IMR-90 (cell line): ENCODE measurements at regions not wholly inside any gene's neighbourhood (a gene's known extent, or its start where the extent isn't known, plus 50 kb on each side); places are given as distances from the start of the nearest gene placed in this dataset.

Experiments used
- ATAC-seq: fragments of 200-7000 bp; cut with Tn5 transposase; 2 replicates; pipeline ENCODE4 v1.9.1; 2020; ENCODE audit warnings: low read depth, mild to moderate bottlenecking, moderate library complexity
- BruUV-seq: library from RNA; stranded (reverse); fragments of 400-500 nt; replicated peaks from 2 replicates; lab custom pipeline; 2021; lab: Mats Ljungman, UMichigan
- CTCF ChIA-PET: fragments of 300-600 bp; formaldehyde crosslinking; extraction: SDS; loops from one replicate; lab custom pipeline; 2021; ENCODE audit warnings: antibody characterized with exemption; lab: Yijun Ruan, JAX
- POLR2A ChIA-PET: fragments of 300-600 bp; sonication (Branson Sonifier 250); formaldehyde crosslinking; loops from one replicate; lab custom pipeline; 2022; ENCODE audit warnings: antibody characterized with exemption; ENCODE audit not compliant: unreplicated experiment; lab: Charles Lee
- DNase-seq: peaks from one replicate; pipeline ENCODE4 v3.0.0; 2013
- H2AFZ ChIP-seq: replicated peaks from 2 replicates; pipeline ENCODE3; 2013; ENCODE audit warnings: low read length, mild to moderate bottlenecking; ENCODE audit not compliant: poor library complexity
- H2AK5ac ChIP-seq: 2 replicates; pipeline ENCODE4 v1.6.1; 2013; ENCODE audit warnings: low read depth, low read length, inconsistent platforms
- H2AK9ac ChIP-seq: replicated peaks from 2 replicates; pipeline ENCODE3; 2013; ENCODE audit warnings: mild to moderate bottlenecking, low read depth, low read length, moderate library complexity; ENCODE audit not compliant: poor library complexity
- H2BK120ac ChIP-seq: 2 replicates; pipeline ENCODE4 v1.6.1; 2013; ENCODE audit warnings: low read depth, low read length, inconsistent platforms
- H2BK15ac ChIP-seq: 3 replicates; pipeline ENCODE4 v1.6.1; 2013; ENCODE audit warnings: low read depth, low read length, inconsistent platforms
- H2BK20ac ChIP-seq: 2 replicates; pipeline ENCODE4 v1.6.1; 2013; ENCODE audit warnings: low read depth, mild to moderate bottlenecking, inconsistent platforms, low read length, moderate library complexity
- H2BK5ac ChIP-seq: 2 replicates; pipeline ENCODE4 v1.6.1; 2013; ENCODE audit warnings: mild to moderate bottlenecking, low read depth, low read length, inconsistent platforms; ENCODE audit not compliant: poor library complexity, severe bottlenecking
- H3K14ac ChIP-seq: replicated peaks from 2 replicates; pipeline ENCODE4 v1.6.1; 2013; ENCODE audit warnings: low read depth, low read length, inconsistent platforms
- H3K18ac ChIP-seq: 2 replicates; pipeline ENCODE4 v1.6.1; 2013; ENCODE audit warnings: low read depth, low read length, control low read depth
- H3K23ac ChIP-seq: 2 replicates; pipeline ENCODE4 v1.6.1; 2013; ENCODE audit warnings: low read depth, low read length, inconsistent platforms
- H3K27ac ChIP-seq: 2 replicates; pipeline ENCODE4 v1.5.1; 2013; ENCODE audit warnings: mild to moderate bottlenecking, control low read depth, low read length; ENCODE audit not compliant: insufficient read depth
- H3K27me3 ChIP-seq: 2 replicates; pipeline ENCODE4 v1.6.1; 2013; ENCODE audit warnings: low read length; ENCODE audit not compliant: control insufficient read depth, insufficient read depth
- H3K36me3 ChIP-seq: 2 replicates; pipeline ENCODE4 v1.6.1; 2013; ENCODE audit warnings: low read length, mixed read lengths; ENCODE audit not compliant: control insufficient read depth, insufficient read depth
- H3K4ac ChIP-seq: 2 replicates; pipeline ENCODE4 v1.6.1; 2013; ENCODE audit warnings: low read depth, low read length, inconsistent platforms
- H3K4me1 ChIP-seq: 2 replicates; pipeline ENCODE4 v1.6.1; 2013; ENCODE audit warnings: low read length, mixed read lengths; ENCODE audit not compliant: control insufficient read depth, insufficient read depth
- H3K4me2 ChIP-seq: 2 replicates; pipeline ENCODE4 v1.6.1; 2013; ENCODE audit warnings: low read depth, mild to moderate bottlenecking, control low read depth, low read length, moderate library complexity
- H3K4me3 ChIP-seq: 2 replicates; pipeline ENCODE4 v1.5.1; 2013; ENCODE audit warnings: low read depth, mild to moderate bottlenecking, control low read depth, low read length, moderate library complexity; ENCODE audit not compliant: insufficient read depth
- H3K56ac ChIP-seq: 2 replicates; pipeline ENCODE4 v1.6.1; 2013; ENCODE audit warnings: low read length, inconsistent platforms; ENCODE audit not compliant: insufficient read depth; ENCODE audit errors: extremely low read depth
- H3K79me1 ChIP-seq, 2 experiments: 2 replicates each; pipeline ENCODE4 v1.6.1; 2013; ENCODE audit warnings: low read length in 2 of 2, inconsistent platforms in 1 of 2, low read depth in 1 of 2
- H3K9ac ChIP-seq: 2 replicates; pipeline ENCODE4 v1.6.1; 2013; ENCODE audit warnings: low read depth, low read length, control low read depth
- H3K9me1 ChIP-seq: 2 replicates; pipeline ENCODE4 v1.6.1; 2013; ENCODE audit warnings: low read length, inconsistent platforms; ENCODE audit not compliant: insufficient read depth
- H3K9me3 ChIP-seq: 2 replicates; pipeline ENCODE4 v1.6.1; 2013; ENCODE audit warnings: low read length; ENCODE audit not compliant: control insufficient read depth, insufficient read depth
- H4K20me1 ChIP-seq: 2 replicates; pipeline ENCODE4 v1.6.1; 2013; ENCODE audit warnings: low read length, inconsistent platforms; ENCODE audit not compliant: insufficient read depth
- H4K5ac ChIP-seq: 2 replicates; pipeline ENCODE4 v1.6.1; 2013; ENCODE audit warnings: mild to moderate bottlenecking, low read depth, low read length, control low read depth
- H4K8ac ChIP-seq, 2 experiments: 2 replicates each; pipeline ENCODE4 v1.6.1; 2013; ENCODE audit warnings: low read depth in 2 of 2, low read length in 2 of 2, control low read depth in 1 of 2, inconsistent platforms in 1 of 2
- H4K91ac ChIP-seq: 2 replicates; pipeline ENCODE4 v1.6.1; 2013; ENCODE audit warnings: low read depth, low read length, inconsistent platforms; ENCODE audit not compliant: insufficient read depth
- CEBPB ChIP-seq: IDR thresholded peaks from 2 replicates; pipeline ENCODE4 v1.6.1; 2012; ENCODE audit warnings: low read depth, low read length, improper control_type of control experiment
- CHD1 ChIP-seq: IDR thresholded peaks from 2 replicates; pipeline ENCODE4 v1.6.1; 2012; ENCODE audit warnings: low read depth, low read length, improper control_type of control experiment
- MAZ ChIP-seq: IDR thresholded peaks from 2 replicates; pipeline ENCODE4 v1.6.1; 2012; ENCODE audit warnings: low read depth, mild to moderate bottlenecking, low read length, improper control_type of control experiment, moderate library complexity, borderline replicate concordance
- NFE2L2 ChIP-seq: fragments of 150-350 bp; IDR thresholded peaks from 2 replicates; pipeline ENCODE4 v1.6.1; 2016; ENCODE audit warnings: low read depth, mild to moderate bottlenecking, low read length
- POLR2A ChIP-seq: IDR thresholded peaks from 2 replicates; pipeline ENCODE4 v1.6.1; 2012; ENCODE audit warnings: mild to moderate bottlenecking, low read depth, low read length
- RFX5 ChIP-seq: IDR thresholded peaks from 2 replicates; pipeline ENCODE4 v1.8.0; 2012; ENCODE audit warnings: low read depth, mild to moderate bottlenecking, low read length, moderate library complexity
- USF2 ChIP-seq: fragments of 150-350 bp; IDR thresholded peaks from 2 replicates; pipeline ENCODE4 v1.6.1; 2017; ENCODE audit warnings: mild to moderate bottlenecking, antibody characterized with exemption, low read length, low read depth
- WGBS, 2 experiments: methylation state at CpG; one replicate each; pipeline versions ENCODE4 v1.1.5 to v1.1.7; 2013; ENCODE audit warnings: missing lambda C conversion rate in 2 of 2; ENCODE audit not compliant: insufficient read length in 1 of 2; ENCODE audit errors: extremely low coverage in 2 of 2; 5-methylcytosine and 5-hydroxymethylcytosine counted together
- dilution Hi-C: fragments of 300-500 bp; cut with HindIII; formaldehyde crosslinking; loops from one replicate; pipeline ENCODE4 v1.14.3; 2018; ENCODE audit warnings: low sequenced_read_pairs; ENCODE audit not compliant: unreplicated experiment
- in situ Hi-C: fragments of 300-500 bp; cut with MboI; formaldehyde crosslinking; loops from 3 replicates; pipeline ENCODE4 v1.14.3; 2019; ENCODE audit warnings: low sequenced_read_pairs, inconsistent platforms, mixed read lengths
- intact Hi-C: fragments of 100-400 bp; cut with micrococcal nuclease; formaldehyde crosslinking; loops from 2 replicates; pipeline ENCODE4 v1.10.0; 2022
- TF ChIP-seq, protein P1 (sequence below): conservative IDR thresholded peaks from 2 replicates; pipeline ENCODE4 v1.5.1; 2012; ENCODE audit warnings: mild to moderate bottlenecking, low read depth, low read length, improper control_type of control experiment

DNA sequence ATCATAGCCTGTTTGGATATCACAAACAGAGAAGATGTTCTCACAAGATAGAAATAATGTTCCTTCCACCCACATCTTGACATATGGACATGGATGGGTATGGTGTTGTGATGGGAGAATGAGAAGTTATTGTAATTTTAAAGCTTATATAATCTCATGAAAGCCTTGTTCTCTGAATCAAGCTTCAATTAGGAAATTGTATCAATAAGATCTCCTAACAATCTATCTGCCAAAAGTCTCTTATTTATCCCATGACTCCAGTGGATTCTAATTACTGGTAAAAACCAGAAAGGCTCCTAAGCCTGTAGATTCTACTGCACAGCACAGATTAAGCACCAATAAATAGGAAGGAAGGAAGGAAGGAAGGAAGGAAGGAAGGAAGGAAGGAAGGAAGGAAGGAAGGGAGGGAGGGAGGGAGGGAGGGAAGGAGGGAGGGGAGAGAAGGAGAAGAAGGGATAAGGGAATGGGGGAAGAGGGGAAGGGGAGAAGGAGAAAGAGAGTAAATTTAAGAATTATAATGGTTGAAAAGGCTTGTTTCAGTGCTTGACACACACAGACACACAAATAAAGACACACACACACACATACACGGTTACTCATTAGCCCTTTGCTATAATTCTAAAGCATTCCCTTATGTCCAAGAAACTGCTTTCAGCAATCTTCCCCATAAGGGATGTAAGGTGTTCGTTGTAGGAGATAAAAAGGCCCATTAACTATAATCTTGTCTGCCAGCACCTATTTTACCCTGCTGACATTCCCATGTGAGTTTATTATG, 258.0 kb upstream of the API5 start:
- in situ Hi-C loops = no loop called here
- no peak overlapping the region for H3K27ac ChIP-seq

More for the DNA sequence above, 258.0 kb upstream of the API5 start:
- Histone ChIP-seq H3K4me2 (no peak overlapping the region), H3K9ac (no peak overlapping the region), H3K27me3 (no peaks in the 10 kb centered on the region), H2BK120ac (no peak overlapping the region), H4K91ac (no peak overlapping the region), H2BK5ac (no peak overlapping the region), H2AFZ (no peak overlapping the region), H3K9me1 (no peaks in the 10 kb centered on the region), H2AK5ac (no peak overlapping the region), H2BK20ac (no peak overlapping the region), H3K4me1 (no peaks in the 10 kb centered on the region), H3K4me3 (no peak overlapping the region), H3K4ac (no peak overlapping the region), H3K14ac (no peak overlapping the region), H3K23ac (no peak overlapping the region), H3K36me3 (no peaks in the 10 kb centered on the region), H3K79me1 (no peaks in the 10 kb centered on the region), H3K9me3 (no peaks in the 10 kb centered on the region), H2AK9ac (no peak overlapping the region), H4K8ac (no peak overlapping the region), H2BK15ac (no peak overlapping the region), H3K18ac (no peak overlapping the region), H4K20me1 (no peaks in the 10 kb centered on the region), H3K56ac (no peak overlapping the region), H4K5ac (no peak overlapping the region)
- WGBS, 2 experiments = no CpG with 5 or more reads among the region's 2 CpGs
- TF ChIP-seq CHD1 (no peak), NFE2L2 (no peak), MAZ (no peak), RFX5 (no peak), POLR2A (no peak), CEBPB (no peak), USF2 (no peak)
- TF ChIP-seq, protein P1, sequence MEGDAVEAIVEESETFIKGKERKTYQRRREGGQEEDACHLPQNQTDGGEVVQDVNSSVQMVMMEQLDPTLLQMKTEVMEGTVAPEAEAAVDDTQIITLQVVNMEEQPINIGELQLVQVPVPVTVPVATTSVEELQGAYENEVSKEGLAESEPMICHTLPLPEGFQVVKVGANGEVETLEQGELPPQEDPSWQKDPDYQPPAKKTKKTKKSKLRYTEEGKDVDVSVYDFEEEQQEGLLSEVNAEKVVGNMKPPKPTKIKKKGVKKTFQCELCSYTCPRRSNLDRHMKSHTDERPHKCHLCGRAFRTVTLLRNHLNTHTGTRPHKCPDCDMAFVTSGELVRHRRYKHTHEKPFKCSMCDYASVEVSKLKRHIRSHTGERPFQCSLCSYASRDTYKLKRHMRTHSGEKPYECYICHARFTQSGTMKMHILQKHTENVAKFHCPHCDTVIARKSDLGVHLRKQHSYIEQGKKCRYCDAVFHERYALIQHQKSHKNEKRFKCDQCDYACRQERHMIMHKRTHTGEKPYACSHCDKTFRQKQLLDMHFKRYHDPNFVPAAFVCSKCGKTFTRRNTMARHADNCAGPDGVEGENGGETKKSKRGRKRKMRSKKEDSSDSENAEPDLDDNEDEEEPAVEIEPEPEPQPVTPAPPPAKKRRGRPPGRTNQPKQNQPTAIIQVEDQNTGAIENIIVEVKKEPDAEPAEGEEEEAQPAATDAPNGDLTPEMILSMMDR = no peak
- no TSS peak for BruUV-seq
- ATAC-seq = no peak
- dilution Hi-C loops = no loop called here
- CTCF ChIA-PET = no interaction called here
- intact Hi-C loops = no loop called here
- no peak for DNase-seq
- POLR2A ChIA-PET = no interaction called here
